ENCODE measurements at regions not wholly inside any gene's neighbourhood (a gene's known extent, or its start where the extent isn't known, plus 50 kb on each side); places are given as distances from the start of the nearest gene placed in this dataset.

- Mint-ChIP-seq H3K9me3 (peaks cover 6% of the 10 kb centered on the region), H3K36me3 (ENCODE audit: low read depth) (no peaks in the 10 kb centered on the region), H3K4me1 (no peaks in the 10 kb centered on the region), H3K4me3 (no peak overlapping the region), H3K27me3 (no peaks in the 10 kb centered on the region), H3K27ac (no peak overlapping the region)
- POLR2A ChIA-PET: no interaction called here
- CTCF ChIA-PET: no interaction called here
- DNase-seq: no peak
Measured at GRCh38 chr2:76083248-76083647, 372.5 kb upstream of the GCFC2 start.

DNA sequence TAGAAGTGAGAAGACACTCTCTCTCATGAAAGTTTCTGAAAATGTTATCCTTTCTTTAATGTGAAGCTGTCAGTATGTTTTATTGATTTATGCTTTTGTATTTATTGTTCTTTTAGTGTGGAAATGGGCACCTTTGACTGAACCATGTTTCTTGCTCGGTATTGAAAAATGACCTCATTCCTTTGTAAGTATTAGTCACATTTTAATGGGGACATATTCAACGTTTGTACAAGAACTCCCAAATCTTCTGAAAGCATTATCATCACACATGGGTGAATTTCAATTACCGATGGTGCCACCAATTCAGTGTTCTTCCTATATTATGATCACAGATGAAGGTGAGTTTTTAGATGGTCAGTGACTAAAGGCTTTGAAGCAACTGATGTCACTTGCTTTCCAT lies 371.8 kb upstream of the GCFC2 start:
- H3K36me3 Mint-ChIP-seq (ENCODE audit: low read depth): no peaks in the 10 kb centered on the region
- no peak for DNase-seq
- H3K27me3 Mint-ChIP-seq: no peaks in the 10 kb centered on the region
- ChIA-PET POLR2A (no interaction called here), CTCF (no interaction called here)
- peaks cover 5% of the 10 kb centered on the region for H3K9me3 Mint-ChIP-seq
- H3K4me1 Mint-ChIP-seq: no peaks in the 10 kb centered on the region
- H3K27ac Mint-ChIP-seq: no peak overlapping the region
- no peak overlapping the region for H3K4me3 Mint-ChIP-seq

DNA sequence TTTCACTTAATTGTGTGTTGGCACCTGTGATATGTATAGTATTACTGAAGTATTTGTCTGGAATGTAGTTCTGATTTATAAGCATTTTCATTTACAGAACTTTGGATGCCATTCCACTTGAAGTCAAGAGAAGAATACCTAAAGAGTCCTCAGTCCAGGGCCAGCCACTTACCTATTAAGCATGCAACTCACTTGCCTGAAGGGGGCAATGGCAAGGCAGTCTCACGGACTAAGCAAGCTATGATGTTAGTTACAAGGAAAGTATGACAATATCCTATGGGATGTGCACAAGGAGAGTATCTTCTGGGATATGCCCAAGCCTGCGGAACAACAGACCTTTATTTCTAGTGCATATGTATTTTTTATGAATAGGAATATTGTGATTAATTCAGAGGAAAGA lies 369.4 kb upstream of the GCFC2 start:
- Mint-ChIP-seq H3K4me1 (no peaks in the 10 kb centered on the region), H3K27ac (no peak overlapping the region), H3K4me3 (no peak overlapping the region), H3K36me3 (ENCODE audit: low read depth) (no peaks in the 10 kb centered on the region), H3K9me3 (peaks cover 5% of the 10 kb centered on the region), H3K27me3 (no peaks in the 10 kb centered on the region)
- no peak for DNase-seq
- ChIA-PET CTCF (no interaction called here), POLR2A (no interaction called here)

DNA sequence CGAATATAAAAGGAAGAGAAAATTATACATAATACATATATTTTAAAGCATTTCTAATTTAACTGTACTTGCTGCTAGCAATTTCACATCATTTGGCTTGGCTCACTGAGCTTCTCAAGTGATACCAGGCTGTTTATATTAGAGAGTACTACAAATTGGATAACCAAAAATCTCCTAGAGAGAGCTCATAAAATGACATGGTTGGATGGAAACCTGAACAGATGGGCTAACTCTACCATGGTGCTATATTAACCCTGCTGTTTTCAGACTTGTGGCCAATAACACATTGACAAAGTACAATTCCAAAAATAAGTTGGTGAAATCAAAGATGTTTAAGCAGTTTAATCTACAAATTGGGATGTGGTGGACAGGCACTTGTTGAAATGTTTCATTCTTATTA lies 364.4 kb upstream of the GCFC2 start:
- Mint-ChIP-seq H3K27me3 (no peaks in the 10 kb centered on the region), H3K4me1 (no peaks in the 10 kb centered on the region), H3K36me3 (ENCODE audit: low read depth) (no peaks in the 10 kb centered on the region), H3K27ac (no peak overlapping the region), H3K4me3 (no peak overlapping the region), H3K9me3 (no peaks in the 10 kb centered on the region)
- DNase-seq: no peak
- ChIA-PET CTCF (no interaction called here), POLR2A (no interaction called here)

- ChIA-PET POLR2A (no interaction called here), CTCF (no interaction called here)
- DNase-seq: no peak
- Mint-ChIP-seq H3K4me3 (no peak overlapping the region), H3K27me3 (no peaks in the 10 kb centered on the region), H3K36me3 (ENCODE audit: low read depth) (no peaks in the 10 kb centered on the region), H3K4me1 (no peaks in the 10 kb centered on the region), H3K27ac (no peak overlapping the region), H3K9me3 (peaks cover 7% of the 10 kb centered on the region)
Measured at GRCh38 chr2:76073992-76074604, 363.4 kb upstream of the GCFC2 start.

- ChIA-PET CTCF (no interaction called here), POLR2A (no interaction called here)
- no peaks in the 10 kb centered on the region for H3K4me1 Mint-ChIP-seq
- H3K27ac Mint-ChIP-seq: no peak overlapping the region
- H3K4me3 Mint-ChIP-seq: no peak overlapping the region
- no peaks in the 10 kb centered on the region for H3K27me3 Mint-ChIP-seq
- H3K9me3 Mint-ChIP-seq: peaks cover 4% of the 10 kb centered on the region
- no peak for DNase-seq
- H3K36me3 Mint-ChIP-seq (ENCODE audit: low read depth): no peaks in the 10 kb centered on the region
Measured at GRCh38 chr2:76050196-76050595, 339.5 kb upstream of the GCFC2 start.

- H3K4me1 Mint-ChIP-seq: no peaks in the 10 kb centered on the region
- no peak overlapping the region for H3K27ac Mint-ChIP-seq
- ChIA-PET CTCF (no interaction called here), POLR2A (no interaction called here)
- H3K36me3 Mint-ChIP-seq (ENCODE audit: low read depth): no peaks in the 10 kb centered on the region
- H3K9me3 Mint-ChIP-seq: peaks cover 6% of the 10 kb centered on the region
- no peaks in the 10 kb centered on the region for H3K27me3 Mint-ChIP-seq
- no peak overlapping the region for H3K4me3 Mint-ChIP-seq
- DNase-seq: no peak
Measured at GRCh38 chr2:76044701-76045100, 334.0 kb upstream of the GCFC2 start.

- H3K27ac Mint-ChIP-seq: no peak overlapping the region
- DNase-seq: no peak
- H3K4me1 Mint-ChIP-seq: no peaks in the 10 kb centered on the region
- ChIA-PET POLR2A (no interaction called here), CTCF (no interaction called here)
- H3K4me3 Mint-ChIP-seq: no peak overlapping the region
- peaks cover 4% of the 10 kb centered on the region for H3K9me3 Mint-ChIP-seq
- H3K27me3 Mint-ChIP-seq: no peaks in the 10 kb centered on the region
- H3K36me3 Mint-ChIP-seq (ENCODE audit: low read depth): no peaks in the 10 kb centered on the region
Measured at GRCh38 chr2:76039505-76039904, 328.8 kb upstream of the GCFC2 start.

DNA sequence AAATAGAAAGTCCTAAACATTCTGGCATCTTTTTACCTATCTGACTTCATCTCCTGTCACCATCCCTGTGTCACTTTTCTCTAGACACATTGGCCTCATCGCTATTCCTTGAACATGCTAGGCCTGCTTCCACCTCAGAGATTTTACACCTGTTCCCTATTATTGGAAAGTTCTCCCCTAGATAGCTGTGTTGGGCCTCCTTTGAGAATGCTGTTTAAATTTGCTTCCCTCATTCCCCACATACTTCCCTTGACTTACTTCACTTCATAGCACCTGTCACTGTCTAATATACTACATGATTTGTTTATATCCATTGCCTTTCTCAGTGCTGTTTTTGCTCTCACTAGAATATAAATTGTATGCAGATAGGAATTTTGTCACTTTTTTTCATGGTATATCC lies 317.0 kb upstream of the GCFC2 start:
- ChIA-PET CTCF (no interaction called here), POLR2A (no interaction called here)
- Mint-ChIP-seq H3K27ac (no peak overlapping the region), H3K4me1 (no peaks in the 10 kb centered on the region), H3K9me3 (peaks cover 12% of the 10 kb centered on the region), H3K27me3 (no peaks in the 10 kb centered on the region), H3K36me3 (ENCODE audit: low read depth) (no peaks in the 10 kb centered on the region), H3K4me3 (no peak overlapping the region)
- DNase-seq: no peak

GRCh38 chr2:76019128-76019527 lies 308.4 kb upstream of the GCFC2 start:
- ChIA-PET POLR2A (no interaction called here), CTCF (no interaction called here)
- H3K27me3 Mint-ChIP-seq: no peaks in the 10 kb centered on the region
- no peaks in the 10 kb centered on the region for H3K4me1 Mint-ChIP-seq
- no peaks in the 10 kb centered on the region for H3K36me3 Mint-ChIP-seq (ENCODE audit: low read depth)
- H3K27ac Mint-ChIP-seq: no peak overlapping the region
- H3K4me3 Mint-ChIP-seq: no peak overlapping the region
- DNase-seq: no peak
- peaks cover 6% of the 10 kb centered on the region for H3K9me3 Mint-ChIP-seq

DNA sequence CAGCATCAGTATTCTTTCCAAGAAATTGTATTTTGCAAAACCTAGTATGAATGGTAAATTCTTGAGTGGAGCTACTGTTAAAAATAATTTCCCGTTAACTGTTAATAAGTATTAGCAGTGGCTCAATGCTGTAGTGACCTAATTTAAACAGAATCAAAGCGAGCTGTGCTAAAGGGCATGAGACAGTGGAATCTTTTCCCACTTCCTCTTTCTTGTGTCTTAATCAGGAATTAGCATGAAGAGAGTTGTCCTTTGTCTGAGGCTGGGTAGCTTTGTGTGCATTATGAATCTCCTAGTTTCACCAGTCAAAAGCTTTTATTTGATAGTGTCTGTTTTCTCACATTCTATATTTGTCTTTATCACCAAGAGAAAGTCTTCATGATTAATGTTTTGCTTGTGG lies 298.8 kb upstream of the GCFC2 start:
- peaks cover 6% of the 10 kb centered on the region for H3K9me3 Mint-ChIP-seq
- H3K27ac Mint-ChIP-seq: no peak overlapping the region
- H3K4me3 Mint-ChIP-seq: no peak overlapping the region
- H3K4me1 Mint-ChIP-seq: no peaks in the 10 kb centered on the region
- no peaks in the 10 kb centered on the region for H3K36me3 Mint-ChIP-seq (ENCODE audit: low read depth)
- POLR2A ChIA-PET: no interaction called here
- no peak for DNase-seq
- CTCF ChIA-PET: no interaction called here
- H3K27me3 Mint-ChIP-seq: no peaks in the 10 kb centered on the region

GRCh38 chr2:76008001-76008702 lies 297.4 kb upstream of the GCFC2 start:
- ChIA-PET POLR2A (no interaction called here), CTCF (no interaction called here)
- Mint-ChIP-seq H3K27ac (no peak overlapping the region), H3K4me1 (no peaks in the 10 kb centered on the region), H3K36me3 (ENCODE audit: low read depth) (no peaks in the 10 kb centered on the region), H3K4me3 (no peak overlapping the region), H3K9me3 (peaks cover 6% of the 10 kb centered on the region), H3K27me3 (no peaks in the 10 kb centered on the region)
- DNase-seq: no peak

DNA sequence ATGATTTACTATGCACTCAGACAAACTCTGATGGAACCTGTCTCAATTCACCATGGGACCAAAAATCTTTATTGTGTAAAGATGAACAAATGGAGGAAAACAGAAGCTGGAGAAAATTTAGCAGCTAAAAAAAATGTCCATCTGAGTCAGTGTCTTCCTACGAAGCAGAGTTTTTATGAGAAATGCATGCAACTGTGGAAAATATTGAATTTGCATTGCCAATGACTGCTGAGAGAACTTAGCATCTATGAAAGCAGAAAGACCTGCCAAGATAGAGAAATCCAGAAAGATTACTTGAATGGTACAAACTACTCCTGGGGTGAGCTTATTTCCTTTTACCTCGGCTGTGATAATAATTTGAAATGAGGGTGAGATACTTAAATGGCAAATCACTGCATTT lies 289.7 kb upstream of the GCFC2 start:
- ChIA-PET CTCF (no interaction called here), POLR2A (no interaction called here)
- H3K36me3 Mint-ChIP-seq (ENCODE audit: low read depth): no peaks in the 10 kb centered on the region
- no peak overlapping the region for H3K27ac Mint-ChIP-seq
- H3K4me1 Mint-ChIP-seq: no peaks in the 10 kb centered on the region
- no peak for DNase-seq
- no peak overlapping the region for H3K4me3 Mint-ChIP-seq
- H3K9me3 Mint-ChIP-seq: peaks cover 15% of the 10 kb centered on the region
- no peaks in the 10 kb centered on the region for H3K27me3 Mint-ChIP-seq

DNA sequence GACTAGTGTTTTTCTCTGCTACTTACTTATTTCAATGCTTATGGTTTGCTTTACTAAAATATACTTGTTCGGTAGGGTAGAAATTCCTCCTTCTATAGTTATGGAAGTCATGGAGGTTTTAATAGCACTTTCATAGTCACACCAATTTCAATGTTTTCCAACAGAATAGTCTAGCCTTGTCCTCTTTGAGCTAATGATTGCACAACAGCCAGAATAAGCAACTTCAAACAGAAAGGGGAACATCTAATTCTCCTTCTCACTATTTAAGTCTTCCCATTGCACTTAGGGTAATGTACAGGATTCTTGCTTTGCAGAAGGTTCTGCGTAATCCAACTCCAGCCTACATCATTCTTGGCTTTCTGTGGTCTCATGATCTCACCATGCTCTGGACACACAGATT lies 287.7 kb upstream of the GCFC2 start:
- H3K27me3 Mint-ChIP-seq: no peaks in the 10 kb centered on the region
- POLR2A ChIA-PET: no interaction called here
- no peak overlapping the region for H3K4me3 Mint-ChIP-seq
- CTCF ChIA-PET: no interaction called here
- H3K27ac Mint-ChIP-seq: no peak overlapping the region
- H3K4me1 Mint-ChIP-seq: no peaks in the 10 kb centered on the region
- no peak for DNase-seq
- H3K9me3 Mint-ChIP-seq: peaks cover 22% of the 10 kb centered on the region
- H3K36me3 Mint-ChIP-seq (ENCODE audit: low read depth): no peaks in the 10 kb centered on the region

All from activated CD4-positive, alpha-beta memory T cell treated with anti-CD3 and anti-CD28 coated beads, Interleukin-2, amount 10 ng/mL, durations not matched to agents 7 days and 5 days (primary cell).